ENCODE measurements at regions not wholly inside any gene's neighbourhood (a gene's known extent, or its start where the extent isn't known, plus 50 kb on each side); places are given as distances from the start of the nearest gene placed in this dataset.

DNA sequence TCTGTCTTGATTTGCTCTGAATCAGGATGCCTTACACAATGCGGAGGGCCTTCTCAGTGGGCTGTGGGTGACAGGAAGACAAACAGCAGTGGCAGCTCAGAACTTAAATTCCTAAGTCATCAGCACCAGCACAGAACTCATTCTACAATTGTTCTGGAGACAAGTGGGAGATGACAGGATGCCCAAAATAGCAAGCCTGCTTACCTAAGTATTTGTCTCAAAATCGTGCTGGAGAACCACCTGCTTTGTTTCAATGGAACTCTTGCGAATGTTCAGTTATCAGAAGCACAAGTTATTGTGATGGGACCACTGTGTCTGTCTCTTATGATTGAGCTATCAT, 76.1 kb downstream of the VCAM1 start:
- Histone ChIP-seq H3K79me2 (ENCODE audit: low read length) (no peaks in the 10 kb centered on the region), H3K4me1 (ENCODE audit: low read length) (no peaks in the 10 kb centered on the region), H3F3A (ENCODE audit: insufficient read depth, low read length) (no peaks in the 10 kb centered on the region), H3K27ac (ENCODE audit: low read length) (no peak overlapping the region), H3K9me3 (replicated peaks; ENCODE audit: insufficient read depth, low read length) (no peaks in the 10 kb centered on the region), H3K9me2 (replicated peaks; ENCODE audit: insufficient read depth, low read length) (no peaks in the 10 kb centered on the region), H3K4me3 (ENCODE audit: low read length) (no peak overlapping the region), H2AFZ (ENCODE audit: low read length) (no peak overlapping the region), H3K36me3 (replicated peaks; ENCODE audit: insufficient read depth, low read length) (no peaks in the 10 kb centered on the region), H3K27me3 (replicated peaks; ENCODE audit: insufficient read depth, low read length) (no peaks in the 10 kb centered on the region), H4K20me1 (ENCODE audit: insufficient read depth, low read length) (no peaks in the 10 kb centered on the region), H3K9ac (ENCODE audit: low read length) (no peak overlapping the region), H3K4me2 (ENCODE audit: low read depth, low read length) (no peak overlapping the region)
- DNase-seq = no peak
- TF ChIP-seq, protein P1, sequence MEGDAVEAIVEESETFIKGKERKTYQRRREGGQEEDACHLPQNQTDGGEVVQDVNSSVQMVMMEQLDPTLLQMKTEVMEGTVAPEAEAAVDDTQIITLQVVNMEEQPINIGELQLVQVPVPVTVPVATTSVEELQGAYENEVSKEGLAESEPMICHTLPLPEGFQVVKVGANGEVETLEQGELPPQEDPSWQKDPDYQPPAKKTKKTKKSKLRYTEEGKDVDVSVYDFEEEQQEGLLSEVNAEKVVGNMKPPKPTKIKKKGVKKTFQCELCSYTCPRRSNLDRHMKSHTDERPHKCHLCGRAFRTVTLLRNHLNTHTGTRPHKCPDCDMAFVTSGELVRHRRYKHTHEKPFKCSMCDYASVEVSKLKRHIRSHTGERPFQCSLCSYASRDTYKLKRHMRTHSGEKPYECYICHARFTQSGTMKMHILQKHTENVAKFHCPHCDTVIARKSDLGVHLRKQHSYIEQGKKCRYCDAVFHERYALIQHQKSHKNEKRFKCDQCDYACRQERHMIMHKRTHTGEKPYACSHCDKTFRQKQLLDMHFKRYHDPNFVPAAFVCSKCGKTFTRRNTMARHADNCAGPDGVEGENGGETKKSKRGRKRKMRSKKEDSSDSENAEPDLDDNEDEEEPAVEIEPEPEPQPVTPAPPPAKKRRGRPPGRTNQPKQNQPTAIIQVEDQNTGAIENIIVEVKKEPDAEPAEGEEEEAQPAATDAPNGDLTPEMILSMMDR (IDR thresholded peaks at IDR 0.05; ENCODE audit: low read length) = no peak
- TF ChIP-seq EZH2phosphoT487 (IDR thresholded peaks at IDR 0.05; ENCODE audit: low read length) = no peak
- no peak for TF ChIP-seq EZH2 (optimal IDR thresholded peaks at IDR 0.05; ENCODE audit: low read depth, low read length)

DNA sequence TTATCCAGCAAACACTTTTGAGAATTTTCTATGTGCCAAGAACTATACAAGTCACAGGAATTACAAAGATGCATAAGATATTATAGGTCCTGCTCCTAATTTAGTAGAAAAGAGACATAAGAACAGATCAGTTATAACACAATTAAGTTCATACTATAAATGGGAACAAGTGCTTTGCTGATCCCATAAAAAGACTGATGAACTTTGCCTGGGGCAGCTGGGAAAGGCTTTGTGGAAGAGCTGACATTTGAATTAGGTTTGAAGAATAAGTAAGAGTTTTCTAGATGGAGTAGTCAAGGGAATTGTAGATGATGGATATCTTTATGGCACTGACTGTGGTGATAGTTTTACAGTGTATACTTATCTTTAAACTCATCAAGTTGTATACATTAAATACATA, 76.5 kb downstream of the VCAM1 start:
- Histone ChIP-seq H3K9ac (ENCODE audit: low read length) (no peak overlapping the region), H3K79me2 (ENCODE audit: low read length) (no peaks in the 10 kb centered on the region), H3K27ac (ENCODE audit: low read length) (no peak overlapping the region), H3K36me3 (replicated peaks; ENCODE audit: insufficient read depth, low read length) (no peaks in the 10 kb centered on the region), H3F3A (ENCODE audit: insufficient read depth, low read length) (no peaks in the 10 kb centered on the region), H3K27me3 (replicated peaks; ENCODE audit: insufficient read depth, low read length) (no peaks in the 10 kb centered on the region), H3K9me3 (replicated peaks; ENCODE audit: insufficient read depth, low read length) (no peaks in the 10 kb centered on the region), H3K9me2 (replicated peaks; ENCODE audit: insufficient read depth, low read length) (no peaks in the 10 kb centered on the region), H3K4me1 (ENCODE audit: low read length) (no peaks in the 10 kb centered on the region), H3K4me3 (ENCODE audit: low read length) (no peak overlapping the region), H4K20me1 (ENCODE audit: insufficient read depth, low read length) (no peaks in the 10 kb centered on the region), H2AFZ (ENCODE audit: low read length) (no peak overlapping the region), H3K4me2 (ENCODE audit: low read depth, low read length) (no peak overlapping the region)
- TF ChIP-seq, protein P1 (IDR thresholded peaks at IDR 0.05; ENCODE audit: low read length) = no peak
- TF ChIP-seq EZH2 (optimal IDR thresholded peaks at IDR 0.05; ENCODE audit: low read depth, low read length) (no peak), EZH2phosphoT487 (IDR thresholded peaks at IDR 0.05; ENCODE audit: low read length) (no peak)
- DNase-seq = no peak

DNA sequence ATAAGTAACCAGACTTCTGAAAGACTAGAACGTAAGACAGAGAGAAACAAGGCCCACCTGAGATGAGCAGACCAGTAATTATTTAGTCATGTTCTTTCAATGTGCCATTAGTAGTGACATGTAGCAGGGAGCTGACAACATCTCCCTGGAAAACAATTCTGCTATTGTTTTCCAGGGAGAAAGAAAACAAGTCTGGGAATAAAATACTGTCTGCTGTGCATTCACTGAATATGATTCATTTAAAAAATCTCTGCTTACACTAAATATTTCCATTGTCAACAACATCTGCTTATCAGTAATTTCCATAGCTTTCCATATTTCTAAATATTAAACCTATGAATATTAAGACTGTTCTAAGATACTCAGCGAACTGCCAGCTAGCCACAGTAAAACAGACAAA, 80.0 kb downstream of the VCAM1 start:
- Histone ChIP-seq H3K9me2 (replicated peaks; ENCODE audit: insufficient read depth, low read length) (no peaks in the 10 kb centered on the region), H3F3A (ENCODE audit: insufficient read depth, low read length) (no peaks in the 10 kb centered on the region), H3K9me3 (replicated peaks; ENCODE audit: insufficient read depth, low read length) (no peaks in the 10 kb centered on the region), H3K27ac (ENCODE audit: low read length) (no peak overlapping the region), H3K9ac (ENCODE audit: low read length) (no peak overlapping the region), H3K4me2 (ENCODE audit: low read depth, low read length) (no peak overlapping the region), H3K27me3 (replicated peaks; ENCODE audit: insufficient read depth, low read length) (no peaks in the 10 kb centered on the region), H3K4me1 (ENCODE audit: low read length) (no peaks in the 10 kb centered on the region), H3K79me2 (ENCODE audit: low read length) (no peaks in the 10 kb centered on the region), H4K20me1 (ENCODE audit: insufficient read depth, low read length) (no peaks in the 10 kb centered on the region), H3K36me3 (replicated peaks; ENCODE audit: insufficient read depth, low read length) (no peaks in the 10 kb centered on the region), H3K4me3 (ENCODE audit: low read length) (no peak overlapping the region), H2AFZ (ENCODE audit: low read length) (no peak overlapping the region)
- TF ChIP-seq EZH2 (optimal IDR thresholded peaks at IDR 0.05; ENCODE audit: low read depth, low read length) = no peak
- TF ChIP-seq, protein P1 (IDR thresholded peaks at IDR 0.05; ENCODE audit: low read length) = no peak
- TF ChIP-seq EZH2phosphoT487 (IDR thresholded peaks at IDR 0.05; ENCODE audit: low read length) = no peak
- no peak for DNase-seq
